SK-N-SH treated with all-trans-retinoic acid at 6 μM for 48 hours (cell line): ENCODE measurements at regions not wholly inside any gene's neighbourhood (a gene's known extent, or its start where the extent isn't known, plus 50 kb on each side); places are given as distances from the start of the nearest gene placed in this dataset.

Source experiments
- ATAC-seq: fragments of 200-7000 bp; cut with Tn5 transposase; 3 replicates; pipeline ENCODE4 v1.9.1; 2020; ENCODE audit warnings: mild to moderate bottlenecking, moderate library complexity
- CSDC2 ChIP-seq: fragments of 250-450 bp; sonication (Bioruptor Pico); IDR thresholded peaks from 2 replicates; pipeline ENCODE4 v1.5.0; 2020; ENCODE audit warnings: mild to moderate bottlenecking, moderate library complexity
- ESRRG ChIP-seq: fragments of 250-450 bp; sonication (Bioruptor Pico); IDR thresholded peaks from 2 replicates; pipeline ENCODE4 v1.6.1; 2021; ENCODE audit warnings: mild to moderate bottlenecking
- GLIS3 ChIP-seq: fragments of 250-450 bp; sonication (Bioruptor Pico); IDR thresholded peaks from 2 replicates; pipeline ENCODE4 v1.5.0; 2020; ENCODE audit warnings: mild to moderate bottlenecking, moderate library complexity
- ISL1 ChIP-seq: fragments of 250-450 bp; sonication (Bioruptor Pico); IDR thresholded peaks from 2 replicates; pipeline ENCODE4 v2.1.2; 2022; ENCODE audit warnings: mild to moderate bottlenecking, moderate library complexity
- OSR1 ChIP-seq: fragments of 250-450 bp; sonication (Bioruptor Pico); IDR thresholded peaks from 2 replicates; pipeline ENCODE4 v1.8.0; 2022; ENCODE audit warnings: moderate library complexity, mild to moderate bottlenecking, inconsistent platforms
- PPARA ChIP-seq: fragments of 250-450 bp; sonication (Bioruptor Pico); IDR thresholded peaks from 2 replicates; pipeline ENCODE4 v1.5.0; 2020; ENCODE audit warnings: mild to moderate bottlenecking, borderline replicate concordance
- SNAI2 ChIP-seq: fragments of 250-450 bp; sonication (Bioruptor Pico); IDR thresholded peaks from 2 replicates; pipeline ENCODE4 v1.5.0; 2020; ENCODE audit warnings: mild to moderate bottlenecking, moderate library complexity
- TCF4 ChIP-seq: fragments of 250-450 bp; sonication (Bioruptor Pico); IDR thresholded peaks from 2 replicates; pipeline ENCODE4 v1.8.0; 2021; ENCODE audit warnings: mild to moderate bottlenecking, moderate library complexity, borderline replicate concordance
- TOX ChIP-seq: fragments of 250-450 bp; sonication (Bioruptor Pico); IDR thresholded peaks from 2 replicates; pipeline ENCODE4 v1.8.0; 2021; ENCODE audit warnings: mild to moderate bottlenecking, moderate library complexity, borderline replicate concordance
- ZC3H10 ChIP-seq: fragments of 250-450 bp; sonication (Bioruptor Pico); IDR thresholded peaks from 2 replicates; pipeline ENCODE4 v1.5.1; 2021; ENCODE audit warnings: mild to moderate bottlenecking, moderate library complexity
- ZFP3 ChIP-seq: fragments of 250-450 bp; sonication (Bioruptor Pico); IDR thresholded peaks from 2 replicates; pipeline ENCODE4 v1.5.0; 2020; ENCODE audit warnings: mild to moderate bottlenecking, moderate library complexity
- ZNF565 ChIP-seq: fragments of 450-650 bp; formaldehyde crosslinking; conservative IDR thresholded peaks from 2 replicates; pipeline ENCODE4 v1.5.0; 2020; ENCODE audit warnings: low read depth, mild to moderate bottlenecking, moderate library complexity
- ZNF70 ChIP-seq: fragments of 450-650 bp; formaldehyde crosslinking; IDR thresholded peaks from 2 replicates; pipeline ENCODE4 v1.5.0; 2020; ENCODE audit warnings: mild to moderate bottlenecking, moderate library complexity
- ZNF8 ChIP-seq: fragments of 450-650 bp; formaldehyde crosslinking; IDR thresholded peaks from 2 replicates; pipeline ENCODE4 v1.5.0; 2020; ENCODE audit warnings: mild to moderate bottlenecking, moderate library complexity
- TF ChIP-seq, protein P1 (sequence below): fragments of 250-450 bp; sonication (Bioruptor Pico); IDR thresholded peaks from 2 replicates; pipeline ENCODE4 v1.5.1; 2020; ENCODE audit warnings: low read depth, mild to moderate bottlenecking, moderate library complexity
- TF ChIP-seq, protein P2 (sequence below): fragments of 250-450 bp; sonication (Bioruptor Pico); IDR thresholded peaks from 2 replicates; pipeline ENCODE4 v1.5.0; 2020; ENCODE audit warnings: mild to moderate bottlenecking, moderate library complexity
- TF ChIP-seq, protein P3 (sequence below): fragments of 250-450 bp; sonication (Bioruptor Pico); IDR thresholded peaks from 2 replicates; pipeline ENCODE4 v1.5.1; 2021; ENCODE audit warnings: mild to moderate bottlenecking, moderate library complexity
- TF ChIP-seq, protein P4 (sequence below): fragments of 250-450 bp; sonication (Bioruptor Pico); IDR thresholded peaks from 2 replicates; pipeline ENCODE4 v1.8.0; 2021; ENCODE audit warnings: low read depth, mild to moderate bottlenecking, moderate library complexity, borderline replicate concordance

DNA sequence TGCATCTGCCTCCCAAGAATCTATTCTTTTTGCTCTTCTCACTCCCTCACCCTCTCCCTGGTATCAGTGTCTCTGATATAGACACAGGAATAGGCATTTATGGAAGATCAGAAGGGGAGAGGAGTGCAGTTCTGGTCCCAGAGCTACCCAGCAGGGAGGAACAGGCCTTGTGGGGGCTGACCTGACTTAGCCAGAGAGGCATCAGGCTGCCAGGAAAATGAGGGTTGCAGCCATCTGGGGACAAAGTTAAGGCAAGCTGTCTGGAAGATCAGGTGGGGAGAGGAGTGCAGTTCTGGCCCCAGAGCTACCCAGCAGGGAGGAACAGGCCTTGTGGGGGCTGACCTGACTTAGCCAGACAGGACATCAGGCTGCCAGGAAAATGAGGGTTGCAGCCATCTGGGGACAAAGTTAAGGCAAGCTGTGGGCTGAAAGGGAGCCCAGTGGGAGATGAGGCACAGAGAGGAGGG, 69.9 kb upstream of the HK2 start:
- no peak for ATAC-seq
- no peak for TF ChIP-seq ISL1 (CRISPR knock-in tag)
- no peak for TF ChIP-seq ZFP3 (CRISPR knock-in tag)
- TF ChIP-seq, protein P1, sequence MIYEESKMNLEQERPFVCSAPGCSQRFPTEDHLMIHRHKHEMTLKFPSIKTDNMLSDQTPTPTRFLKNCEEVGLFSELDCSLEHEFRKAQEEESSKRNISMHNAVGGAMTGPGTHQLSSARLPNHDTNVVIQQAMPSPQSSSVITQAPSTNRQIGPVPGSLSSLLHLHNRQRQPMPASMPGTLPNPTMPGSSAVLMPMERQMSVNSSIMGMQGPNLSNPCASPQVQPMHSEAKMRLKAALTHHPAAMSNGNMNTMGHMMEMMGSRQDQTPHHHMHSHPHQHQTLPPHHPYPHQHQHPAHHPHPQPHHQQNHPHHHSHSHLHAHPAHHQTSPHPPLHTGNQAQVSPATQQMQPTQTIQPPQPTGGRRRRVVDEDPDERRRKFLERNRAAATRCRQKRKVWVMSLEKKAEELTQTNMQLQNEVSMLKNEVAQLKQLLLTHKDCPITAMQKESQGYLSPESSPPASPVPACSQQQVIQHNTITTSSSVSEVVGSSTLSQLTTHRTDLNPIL: no peak
- TF ChIP-seq, protein P2, sequence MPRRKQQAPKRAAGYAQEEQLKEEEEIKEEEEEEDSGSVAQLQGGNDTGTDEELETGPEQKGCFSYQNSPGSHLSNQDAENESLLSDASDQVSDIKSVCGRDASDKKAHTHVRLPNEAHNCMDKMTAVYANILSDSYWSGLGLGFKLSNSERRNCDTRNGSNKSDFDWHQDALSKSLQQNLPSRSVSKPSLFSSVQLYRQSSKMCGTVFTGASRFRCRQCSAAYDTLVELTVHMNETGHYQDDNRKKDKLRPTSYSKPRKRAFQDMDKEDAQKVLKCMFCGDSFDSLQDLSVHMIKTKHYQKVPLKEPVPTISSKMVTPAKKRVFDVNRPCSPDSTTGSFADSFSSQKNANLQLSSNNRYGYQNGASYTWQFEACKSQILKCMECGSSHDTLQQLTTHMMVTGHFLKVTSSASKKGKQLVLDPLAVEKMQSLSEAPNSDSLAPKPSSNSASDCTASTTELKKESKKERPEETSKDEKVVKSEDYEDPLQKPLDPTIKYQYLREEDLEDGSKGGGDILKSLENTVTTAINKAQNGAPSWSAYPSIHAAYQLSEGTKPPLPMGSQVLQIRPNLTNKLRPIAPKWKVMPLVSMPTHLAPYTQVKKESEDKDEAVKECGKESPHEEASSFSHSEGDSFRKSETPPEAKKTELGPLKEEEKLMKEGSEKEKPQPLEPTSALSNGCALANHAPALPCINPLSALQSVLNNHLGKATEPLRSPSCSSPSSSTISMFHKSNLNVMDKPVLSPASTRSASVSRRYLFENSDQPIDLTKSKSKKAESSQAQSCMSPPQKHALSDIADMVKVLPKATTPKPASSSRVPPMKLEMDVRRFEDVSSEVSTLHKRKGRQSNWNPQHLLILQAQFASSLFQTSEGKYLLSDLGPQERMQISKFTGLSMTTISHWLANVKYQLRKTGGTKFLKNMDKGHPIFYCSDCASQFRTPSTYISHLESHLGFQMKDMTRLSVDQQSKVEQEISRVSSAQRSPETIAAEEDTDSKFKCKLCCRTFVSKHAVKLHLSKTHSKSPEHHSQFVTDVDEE (CRISPR knock-in tag): no peak
- TF ChIP-seq, protein P3, sequence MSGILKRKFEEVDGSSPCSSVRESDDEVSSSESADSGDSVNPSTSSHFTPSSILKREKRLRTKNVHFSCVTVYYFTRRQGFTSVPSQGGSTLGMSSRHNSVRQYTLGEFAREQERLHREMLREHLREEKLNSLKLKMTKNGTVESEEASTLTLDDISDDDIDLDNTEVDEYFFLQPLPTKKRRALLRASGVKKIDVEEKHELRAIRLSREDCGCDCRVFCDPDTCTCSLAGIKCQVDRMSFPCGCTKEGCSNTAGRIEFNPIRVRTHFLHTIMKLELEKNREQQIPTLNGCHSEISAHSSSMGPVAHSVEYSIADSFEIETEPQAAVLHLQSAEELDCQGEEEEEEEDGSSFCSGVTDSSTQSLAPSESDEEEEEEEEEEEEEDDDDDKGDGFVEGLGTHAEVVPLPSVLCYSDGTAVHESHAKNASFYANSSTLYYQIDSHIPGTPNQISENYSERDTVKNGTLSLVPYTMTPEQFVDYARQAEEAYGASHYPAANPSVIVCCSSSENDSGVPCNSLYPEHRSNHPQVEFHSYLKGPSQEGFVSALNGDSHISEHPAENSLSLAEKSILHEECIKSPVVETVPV (CRISPR knock-in tag): no peak
- TF ChIP-seq ZNF8 (CRISPR knock-in tag): no peak
- no peak for TF ChIP-seq SNAI2 (CRISPR knock-in tag)
- no peak for TF ChIP-seq TOX
- no peak for TF ChIP-seq ZNF565 (CRISPR knock-in tag)
- no peak for TF ChIP-seq CSDC2 (CRISPR knock-in tag)
- no peak for TF ChIP-seq PPARA (CRISPR knock-in tag)
- no peak for TF ChIP-seq GLIS3
- no peak for TF ChIP-seq ZC3H10 (CRISPR knock-in tag)
- no peak for TF ChIP-seq ESRRG (CRISPR knock-in tag)
- TF ChIP-seq OSR1: no peak
- no peak for TF ChIP-seq ZNF70
- no peak for TF ChIP-seq TCF4

DNA sequence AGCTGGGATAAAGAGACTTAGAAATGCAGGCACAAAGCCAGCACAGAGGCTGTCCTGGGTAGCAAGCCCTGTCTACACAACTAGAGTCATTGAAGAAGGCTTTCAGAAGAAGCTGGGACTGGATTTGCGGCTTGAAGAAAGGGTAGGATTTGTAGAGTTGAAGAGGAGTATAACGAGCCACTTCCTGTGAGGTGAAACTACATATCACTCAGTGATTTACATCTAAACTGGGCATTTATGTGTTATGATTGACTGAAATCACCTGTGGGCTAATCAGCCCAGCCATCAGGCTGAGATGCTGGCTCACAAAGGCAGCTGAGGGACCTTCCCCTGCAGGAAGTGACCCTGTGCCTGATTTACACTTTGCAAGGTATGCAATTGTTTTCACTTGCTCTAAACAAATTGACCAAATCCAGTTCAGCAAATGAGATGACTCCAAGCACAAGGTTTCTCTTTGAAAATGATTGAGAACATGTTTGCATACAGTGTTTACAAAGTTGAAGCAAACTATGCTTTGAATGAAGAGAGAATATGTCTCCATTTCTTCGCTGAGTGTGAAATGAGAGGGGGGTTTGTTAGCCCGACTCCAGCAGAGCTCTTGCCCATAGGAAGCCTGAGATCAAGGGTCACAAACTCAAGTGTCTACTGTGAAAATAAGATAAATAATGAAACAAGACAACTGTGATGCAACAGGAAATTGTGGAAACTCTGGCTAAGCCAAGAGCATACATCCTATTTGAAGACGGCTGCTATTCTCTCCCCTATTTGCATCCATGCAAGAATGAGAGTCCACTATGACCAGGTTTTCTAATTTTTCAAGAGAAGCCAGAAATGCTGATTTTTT, 69.3 kb upstream of the HK2 start:
- ATAC-seq: no peak
- TF ChIP-seq TOX: no peak
- TF ChIP-seq ESRRG (CRISPR knock-in tag): no peak

DNA sequence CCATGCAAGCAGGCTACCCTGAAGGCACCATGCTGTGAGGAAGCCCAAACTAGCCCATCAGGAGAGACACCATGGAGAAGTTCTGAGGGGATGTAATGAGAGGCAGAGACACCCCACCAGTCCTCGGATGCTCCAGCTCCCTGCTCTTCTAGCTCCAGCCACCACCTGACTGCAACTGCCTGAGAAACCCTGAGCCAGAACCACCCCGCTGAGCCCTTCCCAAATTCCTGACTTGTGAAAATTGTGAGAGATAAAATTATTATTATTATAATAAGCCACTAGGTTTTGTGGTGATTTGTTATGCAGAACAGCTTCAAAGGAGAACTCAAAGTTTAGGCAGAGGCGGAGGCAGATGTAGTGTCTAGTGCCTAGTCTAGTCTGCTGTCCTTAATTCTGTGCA, 67.1 kb upstream of the HK2 start:
- ATAC-seq: no peak
- no peak for TF ChIP-seq SNAI2 (CRISPR knock-in tag)
- TF ChIP-seq OSR1: no peak
- no peak for TF ChIP-seq ZNF8 (CRISPR knock-in tag)
- TF ChIP-seq, protein P2 (CRISPR knock-in tag): no peak
- TF ChIP-seq, protein P4, sequence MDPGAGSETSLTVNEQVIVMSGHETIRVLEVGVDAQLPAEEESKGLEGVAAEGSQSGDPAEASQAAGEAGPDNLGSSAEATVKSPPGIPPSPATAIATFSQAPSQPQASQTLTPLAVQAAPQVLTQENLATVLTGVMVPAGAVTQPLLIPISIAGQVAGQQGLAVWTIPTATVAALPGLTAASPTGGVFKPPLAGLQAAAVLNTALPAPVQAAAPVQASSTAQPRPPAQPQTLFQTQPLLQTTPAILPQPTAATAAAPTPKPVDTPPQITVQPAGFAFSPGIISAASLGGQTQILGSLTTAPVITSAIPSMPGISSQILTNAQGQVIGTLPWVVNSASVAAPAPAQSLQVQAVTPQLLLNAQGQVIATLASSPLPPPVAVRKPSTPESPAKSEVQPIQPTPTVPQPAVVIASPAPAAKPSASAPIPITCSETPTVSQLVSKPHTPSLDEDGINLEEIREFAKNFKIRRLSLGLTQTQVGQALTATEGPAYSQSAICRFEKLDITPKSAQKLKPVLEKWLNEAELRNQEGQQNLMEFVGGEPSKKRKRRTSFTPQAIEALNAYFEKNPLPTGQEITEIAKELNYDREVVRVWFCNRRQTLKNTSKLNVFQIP (CRISPR knock-in tag): no peak
- TF ChIP-seq ZNF565 (CRISPR knock-in tag): no peak
